NCI-H345 treated with DMSO at 0.1 percent for 48 hours (cell line): ENCODE measurements at regions not wholly inside any gene's neighbourhood (a gene's known extent, or its start where the extent isn't known, plus 50 kb on each side); places are given as distances from the start of the nearest gene placed in this dataset.

ENCODE experiments used
- DNase-seq: peaks from one replicate; lab custom pipeline; 2025; ENCODE audit not compliant: unreplicated experiment; lab: John Stamatoyannopoulos, UW

DNA sequence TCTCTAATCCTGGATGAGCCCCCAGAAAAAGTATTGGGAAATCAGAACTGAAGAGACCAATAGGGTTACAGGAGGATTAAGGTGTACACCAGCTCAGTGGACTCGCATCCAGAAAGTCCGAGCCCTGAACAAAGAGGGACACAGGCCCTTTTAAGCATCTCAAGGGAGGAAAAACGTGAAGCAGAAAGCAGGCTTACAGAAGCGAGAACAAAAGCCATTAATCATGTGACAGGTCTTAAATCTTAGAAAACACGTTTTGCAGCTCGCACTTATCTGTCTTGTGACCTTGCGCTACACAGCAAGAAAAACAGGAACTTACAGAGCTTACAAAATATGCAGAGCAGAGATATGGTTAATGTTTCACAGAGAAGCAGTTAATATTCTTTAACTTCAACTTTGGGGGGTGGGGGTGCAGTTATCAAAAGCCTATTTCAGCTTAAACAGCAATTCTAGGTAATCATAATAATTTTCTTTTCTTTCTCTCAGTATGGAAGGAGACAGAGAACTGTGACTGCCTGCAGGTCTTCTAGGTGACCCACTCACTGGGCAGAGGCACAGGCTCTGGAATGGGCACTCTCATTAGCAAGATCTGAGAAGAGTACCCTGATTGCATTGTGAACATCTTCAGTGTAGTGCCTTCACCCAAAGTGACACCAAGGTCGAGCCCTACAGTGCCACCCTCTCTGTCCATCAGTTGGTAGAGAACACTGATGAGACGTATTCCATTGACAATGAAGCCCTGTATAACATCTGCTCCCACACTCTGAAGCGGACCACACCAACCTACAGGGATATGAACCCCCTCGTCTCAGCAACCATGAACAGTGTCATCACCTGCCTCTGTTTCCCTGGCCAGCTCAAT lies 65.0 kb upstream of the MOCS1 start:
- no peak for DNase-seq

GRCh38 chr6:39998126-39998525 lies 63.9 kb upstream of the MOCS1 start:
- DNase-seq: no peak

GRCh38 chr6:39997101-39997635 lies 62.9 kb upstream of the MOCS1 start:
- peak; percentile 96 for DNase-seq

- DNase-seq: no peak
Observed at GRCh38 chr6:39995633-39996032, 61.4 kb upstream of the MOCS1 start.

DNA sequence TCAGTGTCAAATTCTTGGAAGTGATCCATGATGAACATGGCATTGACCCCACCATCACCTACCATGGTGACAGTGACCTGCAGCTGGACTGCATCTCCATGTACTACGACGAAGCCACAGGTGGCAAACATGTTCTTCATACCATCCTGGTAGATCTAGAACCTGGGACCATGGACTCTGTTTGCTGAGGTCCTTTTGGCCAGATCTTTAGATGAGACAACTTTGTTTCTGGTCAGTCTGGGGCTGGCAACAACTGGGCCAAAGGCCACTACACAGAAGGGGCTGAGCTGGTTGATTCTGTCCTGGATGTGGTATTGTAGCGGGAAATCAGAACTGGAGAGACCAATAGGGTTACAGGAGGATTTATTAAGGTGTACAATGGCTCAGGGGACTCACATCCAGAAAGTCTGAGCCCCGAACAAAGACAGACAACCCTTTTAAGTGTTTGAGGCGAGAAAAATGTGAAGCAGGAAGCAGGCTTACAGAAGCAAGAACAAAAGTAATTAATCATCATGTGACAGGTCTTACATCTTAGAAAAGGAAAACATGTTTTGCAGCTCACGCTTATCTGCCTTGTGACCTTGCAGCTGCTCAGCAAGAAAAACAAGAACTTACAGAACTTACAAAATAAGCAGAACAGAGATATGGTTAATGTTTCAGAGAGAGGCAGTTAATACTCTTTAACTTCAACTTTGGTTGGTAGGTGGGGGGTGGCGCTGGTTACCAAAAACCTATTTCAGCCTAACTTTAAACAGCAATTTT lies 58.8 kb upstream of the MOCS1 start:
- DNase-seq: no peak
